AG04450 (cell line): ENCODE measurements at regions not wholly inside any gene's neighbourhood (a gene's known extent, or its start where the extent isn't known, plus 50 kb on each side); places are given as distances from the start of the nearest gene placed in this dataset.

Experiments
- CTCF ChIA-PET: fragments of 300-600, 350-600 bp; formaldehyde crosslinking; extraction: SDS; loops from one replicate; lab custom pipeline; 2022; ENCODE audit warnings: antibody characterized with exemption, inconsistent platforms; lab: Charles Lee
- POLR2A ChIA-PET: fragments of 350-600 bp; formaldehyde crosslinking; extraction: SDS; loops from one replicate; lab custom pipeline; 2021; ENCODE audit warnings: antibody characterized with exemption, inconsistent platforms; lab: Yijun Ruan, JAX
- DNase-seq: peaks from one replicate; pipeline ENCODE4 v3.0.0-alpha.2; 2011; ENCODE audit warnings: low read depth, low spot score
- H3K27ac ChIP-seq: one replicate; pipeline ENCODE4 v1.5.1; 2012; ENCODE audit warnings: low read depth, low read length, control low read depth
- H3K27me3 ChIP-seq: one replicate; pipeline ENCODE4 v1.6.0; 2012; ENCODE audit warnings: low read length; ENCODE audit not compliant: control insufficient read depth, insufficient read depth
- H3K4me3 ChIP-seq: 2 replicates; pipeline ENCODE4 v1.5.1; 2011; ENCODE audit warnings: mild to moderate bottlenecking, low read depth, low read length, control low read depth
- H3K9me3 ChIP-seq: 2 replicates; pipeline ENCODE4 v1.5.1; 2012; ENCODE audit warnings: low read length; ENCODE audit not compliant: control insufficient read depth, insufficient read depth
- CTCF ChIP-seq: IDR thresholded peaks from 2 replicates; pipeline ENCODE4 v1.5.1; 2011; ENCODE audit warnings: low read depth, low read length, control low read depth, inconsistent platforms

DNA sequence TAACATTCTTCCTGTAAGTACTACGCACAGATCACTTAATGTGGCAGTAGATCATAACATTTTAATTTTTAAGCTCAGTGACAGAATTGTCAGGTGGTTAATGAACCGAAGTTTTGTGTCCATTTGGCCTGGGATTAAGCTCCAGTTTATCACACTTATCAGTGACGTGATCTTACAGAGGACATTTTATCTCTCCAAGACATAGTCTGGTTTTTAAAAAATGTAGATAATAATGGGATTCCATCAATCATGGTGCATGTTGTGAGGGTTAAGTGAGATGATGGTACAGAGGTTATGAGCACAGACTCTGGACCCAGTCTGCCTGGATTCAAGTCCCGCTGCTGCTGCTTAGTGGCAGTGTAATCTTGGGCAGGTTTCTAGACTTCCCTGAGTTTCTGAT, 66.0 kb upstream of the ZFAND5 start:
- DNase-seq: no peak
- POLR2A ChIA-PET: no interaction called here
- CTCF ChIA-PET: no interaction called here

DNA sequence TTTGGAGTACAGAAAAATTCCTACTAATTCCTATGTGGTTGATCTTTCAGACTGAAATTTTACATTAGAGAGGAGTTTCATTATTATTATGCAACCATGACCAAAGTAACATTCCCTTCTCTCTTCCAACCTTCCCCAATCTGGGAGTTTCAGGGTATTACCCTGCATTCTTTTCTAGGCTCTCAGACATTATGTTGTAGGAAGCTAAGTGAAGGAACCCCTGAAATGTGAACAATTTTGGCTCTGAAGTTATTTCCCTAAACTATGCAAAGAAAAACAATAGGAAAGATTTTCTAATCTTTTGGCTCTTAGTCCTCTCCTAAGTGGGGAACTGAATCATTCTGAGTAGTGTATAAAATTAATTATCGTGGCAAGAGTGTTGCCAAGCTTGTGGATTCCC, 63.3 kb upstream of the ZFAND5 start:
- no peak overlapping the region for H3K4me3 ChIP-seq
- no peak for TF ChIP-seq CTCF
- POLR2A ChIA-PET: interaction anchor here (0.6 to 1.9 kb wide), 3 partner anchors 18 to 66 kb away, joined by 3 to 10 read pairs (median 4); no protein-coding TSS in a partner anchor
- no peaks in the 10 kb centered on the region for H3K27me3 ChIP-seq
- DNase-seq: no peak
- H3K27ac ChIP-seq: no peak overlapping the region
- CTCF ChIA-PET: no interaction called here
- no peaks in the 10 kb centered on the region for H3K9me3 ChIP-seq

More for the DNA sequence above, 66.0 kb upstream of the ZFAND5 start:
- Histone ChIP-seq H3K27me3 (no peaks in the 10 kb centered on the region), H3K9me3 (no peaks in the 10 kb centered on the region), H3K27ac (no peak overlapping the region), H3K4me3 (no peak overlapping the region)
- no peak for TF ChIP-seq CTCF

DNA sequence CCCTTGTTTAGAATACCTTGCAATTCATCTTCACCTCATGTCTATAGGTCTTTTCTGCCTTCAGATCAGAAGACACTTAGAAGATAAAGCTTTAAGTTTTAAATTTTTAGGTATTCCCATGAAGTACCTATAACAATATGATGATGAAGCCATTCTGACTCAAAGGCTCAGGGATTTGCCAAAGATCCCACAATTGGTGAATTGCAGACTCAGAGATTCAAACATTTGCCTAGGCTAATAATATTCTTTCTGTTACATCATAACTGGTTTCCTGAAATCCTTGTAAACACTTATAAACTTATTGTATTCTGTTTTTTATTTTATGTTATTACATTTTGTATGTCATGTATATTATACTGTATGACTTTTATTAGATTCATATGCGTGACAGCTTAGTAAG, 62.8 kb upstream of the ZFAND5 start:
- Histone ChIP-seq H3K4me3 (no peak overlapping the region), H3K27me3 (no peaks in the 10 kb centered on the region), H3K27ac (no peak overlapping the region), H3K9me3 (no peaks in the 10 kb centered on the region)
- ChIA-PET POLR2A (interaction anchor here (0.7 to 1.9 kb wide), 2 partner anchors 64 to 65 kb away, joined by 3 to 4 read pairs; no protein-coding TSS in a partner anchor), CTCF (no interaction called here)
- no peak for TF ChIP-seq CTCF
- DNase-seq: no peak

- Histone ChIP-seq H3K27me3 (no peaks in the 10 kb centered on the region), H3K9me3 (no peaks in the 10 kb centered on the region), H3K27ac (no peak overlapping the region), H3K4me3 (no peak overlapping the region)
- CTCF ChIA-PET: no interaction called here
- DNase-seq: no peak
- no peak for TF ChIP-seq CTCF
- POLR2A ChIA-PET: no interaction called here
Measured at GRCh38 chr9:72424131-72424530, 59.1 kb upstream of the ZFAND5 start.

DNA sequence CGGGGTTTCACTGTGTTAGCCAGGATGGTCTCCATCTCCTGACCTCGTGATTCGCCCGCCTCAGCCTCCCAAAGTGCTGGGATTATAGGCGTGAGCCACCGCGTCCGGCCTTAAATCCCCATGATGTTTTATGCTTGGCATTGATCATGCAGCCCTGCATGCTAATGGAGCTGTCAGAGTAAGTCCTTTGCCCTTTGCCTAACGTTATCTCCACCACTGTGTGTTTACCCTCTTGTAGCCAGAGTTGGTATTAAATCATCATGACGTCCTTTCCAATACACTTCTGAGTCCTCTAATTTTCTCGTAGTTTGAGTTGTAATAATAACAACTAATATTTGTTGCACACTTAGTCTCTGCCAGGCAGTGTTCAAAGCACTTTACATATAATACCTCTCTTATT, 57.2 kb upstream of the ZFAND5 start:
- TF ChIP-seq CTCF: no peak
- no peaks in the 10 kb centered on the region for H3K27me3 ChIP-seq
- DNase-seq: no peak
- POLR2A ChIA-PET: interaction anchor here (1.5 kb wide), 1 partner anchor 57 kb away, joined by 4 read pairs; the partner anchor contains the start of gene ZFAND5
- CTCF ChIA-PET: interaction anchor here (1.6 kb wide), 1 partner anchor 170 kb away, joined by 3 read pairs; no protein-coding TSS in a partner anchor
- no peak overlapping the region for H3K4me3 ChIP-seq
- H3K9me3 ChIP-seq: no peaks in the 10 kb centered on the region
- no peak overlapping the region for H3K27ac ChIP-seq
